ENCODE measurements at regions not wholly inside any gene's neighbourhood (a gene's known extent, or its start where the extent isn't known, plus 50 kb on each side); places are given as distances from the start of the nearest gene placed in this dataset.

GRCh38 chr1:5501206-5501930 is 490.9 kb downstream of the NPHP4 start:
- no peak for DNase-seq (ENCODE audit: low read depth, low spot score)

DNA sequence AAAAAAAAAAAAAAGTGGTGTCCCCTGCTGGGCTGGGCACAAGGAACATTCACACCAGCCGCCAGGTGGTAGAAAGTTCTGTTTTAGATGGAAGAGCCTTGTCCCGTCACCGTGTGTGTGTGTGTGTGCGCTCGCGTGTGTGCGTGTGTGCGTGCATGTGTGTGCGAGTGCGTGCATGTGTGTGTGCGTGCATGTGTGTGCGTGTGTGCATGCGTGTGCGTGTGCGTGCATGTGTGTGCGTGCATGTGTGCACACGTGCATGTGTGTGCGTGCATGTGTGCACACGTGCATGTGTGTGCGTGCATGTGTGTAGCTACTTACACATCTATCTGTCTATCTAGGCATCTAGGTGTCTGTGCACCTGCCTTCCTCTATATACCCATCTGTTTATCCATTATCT is 491.7 kb downstream of the NPHP4 start:
- no peak for DNase-seq (ENCODE audit: low read depth, low spot score)

DNA sequence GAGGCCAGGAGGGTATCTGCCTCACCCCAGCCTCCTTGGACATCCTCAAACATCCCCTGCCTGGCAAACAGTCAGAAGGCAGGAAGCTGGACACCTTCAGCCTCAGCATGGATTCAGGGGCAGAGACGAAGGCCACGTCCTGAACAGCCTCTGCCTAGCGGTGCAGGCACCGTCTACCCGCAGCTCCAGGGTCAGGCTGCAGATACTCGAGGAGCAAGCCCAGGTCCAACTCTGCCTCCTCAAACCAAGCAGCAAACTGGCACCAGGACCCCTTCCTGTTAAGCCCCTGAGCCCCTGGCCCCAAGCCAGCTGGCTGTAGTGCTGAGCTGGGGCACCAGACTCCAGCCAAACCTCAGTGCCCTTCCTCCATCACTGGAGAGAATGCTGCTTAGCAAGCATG is 494.7 kb downstream of the NPHP4 start:
- no peak for DNase-seq (ENCODE audit: low read depth, low spot score)

- DNase-seq (ENCODE audit: low read depth, low spot score) = no peak
Observed at GRCh38 chr1:5495596-5496410, 496.4 kb downstream of the NPHP4 start.

GRCh38 chr1:5494518-5494917 is 497.7 kb downstream of the NPHP4 start:
- no peak for DNase-seq (ENCODE audit: low read depth, low spot score)

DNA sequence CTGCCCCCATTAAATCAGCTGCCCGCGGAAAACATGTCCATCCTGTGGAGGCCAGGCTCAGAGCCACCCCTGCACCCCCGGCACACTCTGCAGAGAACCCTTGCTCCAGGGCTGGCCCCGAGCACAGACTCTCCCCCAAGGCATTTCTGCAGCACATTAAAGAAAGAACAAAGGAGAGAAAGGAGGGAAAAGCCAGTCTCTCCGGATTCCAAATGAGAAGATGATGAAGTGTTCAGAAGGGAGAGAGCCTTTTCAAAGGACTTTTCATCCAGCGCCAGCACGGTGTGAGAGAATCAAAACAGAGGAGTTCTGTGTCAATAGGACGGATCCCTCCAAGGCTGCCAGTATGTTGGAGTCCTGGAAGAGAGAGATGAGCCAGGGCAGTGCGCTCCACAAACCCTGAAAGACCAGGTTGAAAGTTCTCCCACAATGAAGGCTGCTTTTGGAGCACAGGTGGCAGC is 498.3 kb downstream of the NPHP4 start:
- DNase-seq (ENCODE audit: low read depth, low spot score) = no peak

GRCh38 chr1:5493275-5493674 is 498.9 kb downstream of the NPHP4 start:
- no peak for DNase-seq (ENCODE audit: low read depth, low spot score)

DNA sequence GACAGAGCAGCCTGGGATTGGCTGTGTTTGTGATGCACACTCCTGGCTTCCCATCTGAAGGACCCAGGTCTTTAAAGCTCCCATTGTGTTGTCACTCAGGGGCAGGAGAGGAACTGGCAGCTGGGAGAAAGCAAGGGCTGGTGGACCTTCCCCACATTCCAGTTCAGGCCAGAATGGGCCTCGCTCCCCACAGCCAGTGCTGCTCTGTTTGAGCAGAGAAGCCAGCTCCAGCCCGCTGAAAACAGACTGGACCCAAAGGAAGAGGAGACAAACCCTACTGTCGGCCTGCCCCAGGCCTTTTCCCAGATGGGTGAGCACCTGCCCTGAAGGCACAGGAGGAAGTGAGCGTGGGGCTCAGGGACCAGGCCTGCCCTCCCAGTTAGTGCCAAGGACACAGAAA is 499.4 kb downstream of the NPHP4 start:
- no peak for DNase-seq (ENCODE audit: low read depth, low spot score)

GRCh38 chr1:5491207-5491904 is 500.9 kb downstream of the NPHP4 start:
- DNase-seq (ENCODE audit: low read depth, low spot score) = no peak

GRCh38 chr1:5490635-5491034 is 501.6 kb downstream of the NPHP4 start:
- no peak for DNase-seq (ENCODE audit: low read depth, low spot score)

DNA sequence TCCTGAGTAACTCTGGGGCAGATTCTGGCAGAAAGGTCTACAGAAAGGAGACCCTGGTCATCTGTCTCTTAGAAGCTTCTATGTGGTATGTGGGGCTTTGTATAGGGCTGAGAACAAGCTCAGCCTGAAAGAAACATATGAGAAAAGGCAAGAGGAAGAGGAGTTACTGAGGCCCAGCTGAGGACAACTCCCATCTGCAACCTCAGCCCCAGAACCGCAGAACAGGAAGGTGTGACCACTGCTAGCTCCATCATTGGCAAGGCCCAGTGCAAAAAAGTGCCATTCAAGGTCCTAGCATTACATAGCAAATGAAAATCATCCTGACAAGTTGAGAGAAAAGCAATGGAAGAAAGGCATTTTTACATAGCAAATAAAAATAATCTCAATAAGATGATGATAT is 503.8 kb downstream of the NPHP4 start:
- no peak for DNase-seq (ENCODE audit: low read depth, low spot score)

DNA sequence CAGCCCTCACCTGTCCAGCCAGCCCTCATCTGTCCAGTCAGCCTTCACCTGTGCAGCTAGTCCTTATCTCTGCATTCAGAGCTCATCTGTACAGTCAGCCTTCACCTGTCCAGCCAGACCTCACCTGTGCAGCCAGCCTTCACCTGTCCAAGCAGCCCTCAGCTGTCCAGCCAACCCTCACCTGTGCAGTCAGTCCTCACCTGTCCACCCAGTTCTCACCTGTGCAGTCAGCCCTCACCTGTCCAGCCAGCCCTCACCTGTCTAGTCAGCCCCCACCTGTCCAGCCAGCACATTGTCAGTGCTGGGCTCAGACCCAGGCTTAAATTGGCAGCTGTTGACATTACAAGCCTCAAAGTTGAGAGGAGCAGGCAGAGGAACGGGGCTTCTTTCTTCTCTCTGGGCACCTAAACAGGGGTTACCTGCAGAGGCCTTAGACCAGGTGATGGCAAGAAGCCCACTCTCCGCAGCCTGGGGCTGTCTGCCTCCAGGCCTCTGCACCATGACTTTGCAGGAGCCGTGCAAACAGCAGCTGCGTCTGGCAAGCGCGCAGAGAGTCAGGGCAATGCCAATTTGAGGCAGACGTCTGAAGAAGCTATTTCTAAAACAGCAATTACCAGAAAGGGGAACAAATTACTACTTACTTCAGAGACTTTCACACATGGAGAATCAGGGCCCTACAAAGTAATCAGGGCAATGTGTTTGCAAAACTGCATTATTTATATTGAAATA is 506.1 kb downstream of the NPHP4 start:
- no peak for DNase-seq (ENCODE audit: low read depth, low spot score)

GRCh38 chr1:5485436-5485835 is 506.8 kb downstream of the NPHP4 start:
- no peak for DNase-seq (ENCODE audit: low read depth, low spot score)

DNA sequence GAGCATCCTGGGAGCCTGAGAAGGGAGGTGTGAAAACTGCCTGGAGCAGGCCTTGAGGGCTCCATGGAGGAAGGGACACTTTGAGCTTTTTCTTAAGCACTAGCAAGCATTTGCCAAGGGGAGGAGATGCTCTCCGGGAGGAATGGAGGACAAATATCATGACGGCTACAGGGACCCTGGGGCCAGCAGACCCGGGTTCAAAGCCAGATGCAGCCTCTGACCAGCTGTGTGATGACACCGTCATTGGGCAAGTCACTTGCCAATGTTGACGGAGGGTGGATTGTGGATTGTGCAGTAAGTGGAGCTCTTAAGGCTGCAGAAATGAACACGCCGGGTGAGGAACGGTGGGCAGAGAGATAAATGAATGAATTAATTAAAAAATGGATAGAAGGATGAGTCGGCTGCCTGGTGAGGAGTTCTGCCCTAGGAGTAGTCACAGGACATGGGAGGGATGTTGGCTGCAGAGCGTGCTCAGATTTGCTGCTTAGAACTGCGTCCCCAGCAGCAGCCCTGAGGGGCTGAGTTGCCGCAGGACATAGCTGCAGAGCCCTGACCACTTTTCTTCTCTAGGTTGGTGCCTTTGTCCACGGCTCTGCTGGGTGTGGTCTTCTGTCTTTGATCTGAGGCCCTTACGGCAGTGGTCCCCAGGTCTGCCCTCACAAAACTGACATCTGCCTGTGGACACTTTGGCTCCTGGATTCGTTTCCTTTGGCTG is 507.6 kb downstream of the NPHP4 start:
- DNase-seq (ENCODE audit: low read depth, low spot score) = no peak

GRCh38 chr1:5481889-5482288 is 510.3 kb downstream of the NPHP4 start:
- DNase-seq (ENCODE audit: low read depth, low spot score) = no peak

DNA sequence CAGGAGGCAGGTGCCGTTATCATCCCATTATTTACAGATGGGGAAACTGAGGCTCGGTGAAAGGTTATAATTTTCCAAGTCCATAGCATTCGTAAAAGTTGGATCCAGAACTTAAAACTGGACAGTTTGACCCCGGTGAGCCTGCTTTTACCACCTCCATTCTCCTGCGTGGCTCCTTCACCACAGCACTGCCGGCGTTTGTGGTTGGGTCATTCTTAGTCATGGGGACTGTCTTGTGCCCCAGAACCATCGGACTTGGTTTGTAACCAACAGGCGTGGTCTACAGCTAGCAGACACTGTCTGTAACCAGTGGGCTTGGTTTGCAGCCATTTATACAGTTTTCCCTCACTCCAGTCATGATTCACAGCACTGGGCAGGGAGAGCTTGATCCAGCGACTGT is 511.3 kb downstream of the NPHP4 start:
- DNase-seq (ENCODE audit: low read depth, low spot score) = no peak

DNA sequence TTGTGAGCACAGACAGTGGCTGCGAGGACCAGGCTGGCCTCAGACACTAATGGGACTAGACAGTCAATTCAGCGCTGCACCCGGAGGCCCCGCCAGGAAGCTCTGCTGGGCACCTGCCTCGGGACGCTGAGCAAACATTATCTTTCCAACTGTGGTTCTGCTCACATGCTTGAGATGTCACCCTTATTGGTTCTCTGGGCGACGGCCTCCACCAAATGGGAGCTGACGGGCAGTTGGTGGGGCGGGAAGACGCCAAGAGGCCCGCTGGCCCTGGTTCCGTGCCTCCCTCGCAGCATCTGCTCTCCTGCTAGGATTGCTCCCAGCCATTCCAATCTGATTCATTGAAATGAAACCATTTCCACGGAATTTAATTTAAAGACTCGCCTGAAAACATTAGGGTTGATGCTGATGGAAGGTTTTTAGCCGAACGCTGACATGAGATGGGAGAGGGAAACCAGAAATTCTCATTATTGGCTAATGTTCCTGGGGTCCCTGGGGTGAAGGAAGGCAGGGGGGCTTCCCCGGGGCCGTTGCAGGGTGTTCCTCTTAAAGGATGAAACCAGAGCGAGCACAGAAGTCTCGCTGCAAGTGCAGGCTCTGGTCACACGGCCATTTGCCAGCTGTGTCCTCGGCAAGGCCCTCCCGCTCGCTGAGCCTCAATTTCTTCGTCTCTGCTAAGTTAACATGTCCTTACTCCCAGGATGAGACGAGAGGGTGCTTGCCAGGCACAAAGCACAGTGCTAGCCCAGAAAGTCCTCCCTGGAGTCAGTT is 512.2 kb downstream of the NPHP4 start:
- DNase-seq (ENCODE audit: low read depth, low spot score) = no peak

DNA sequence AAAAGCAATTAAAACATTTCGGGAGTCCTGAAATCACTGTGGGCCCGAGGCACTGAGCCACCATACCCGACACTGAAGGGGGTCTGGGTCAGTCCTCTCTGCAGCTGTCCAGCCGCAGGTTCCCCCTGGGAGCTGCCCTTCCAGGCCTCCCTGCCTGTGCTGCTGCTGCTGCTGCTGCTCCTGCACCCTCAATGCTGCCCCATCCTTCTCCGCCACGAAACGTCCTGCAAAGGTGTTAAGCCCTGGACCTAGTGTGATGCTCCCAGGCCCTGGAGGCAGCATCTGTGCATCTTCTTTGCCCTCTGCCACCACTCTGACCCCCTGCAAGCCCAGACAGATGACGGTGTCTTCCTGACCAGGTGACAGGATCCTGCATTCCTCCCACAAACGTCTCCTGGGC is 513.3 kb downstream of the NPHP4 start:
- no peak for DNase-seq (ENCODE audit: low read depth, low spot score)

- DNase-seq (ENCODE audit: low read depth, low spot score) = no peak
Observed at GRCh38 chr1:5478156-5478695, 514.0 kb downstream of the NPHP4 start.

- DNase-seq (ENCODE audit: low read depth, low spot score) = no peak
Observed at GRCh38 chr1:5477716-5478115, 514.5 kb downstream of the NPHP4 start.
